SHP77 (cell line): ENCODE measurements at regions not wholly inside any gene's neighbourhood (a gene's known extent, or its start where the extent isn't known, plus 50 kb on each side); places are given as distances from the start of the nearest gene placed in this dataset.
A peak's percentile ranks its signal among the peaks of the same experiment; 100 is the strongest.

Experiments used
- DNase-seq, 2 experiments: peaks; one replicate each; lab custom pipeline; 2025; lab: John Stamatoyannopoulos, UW

- peak; percentile 89 for DNase-seq
These were observed 53.8 kb downstream of the IER5 start for GRCh38 chr1:181142096-181142958.

- DNase-seq, result no peak
These were observed 54.8 kb downstream of the IER5 start for GRCh38 chr1:181143102-181143859.

- no peak for DNase-seq
These were observed 55.7 kb downstream of the IER5 start for GRCh38 chr1:181144238-181144637.

- DNase-seq, result no peak
These were observed 60.1 kb downstream of the IER5 start for GRCh38 chr1:181148636-181149035.

GRCh38 chr1:181149326-181150125, 61.0 kb downstream of the IER5 start:
- DNase-seq, result no peak

GRCh38 chr1:181150273-181150672, 61.8 kb downstream of the IER5 start:
- no peak for DNase-seq

GRCh38 chr1:181150842-181151241, 62.3 kb downstream of the IER5 start:
- DNase-seq, result no peak

GRCh38 chr1:181151378-181152326, 63.2 kb downstream of the IER5 start:
- DNase-seq, result no peak

- no peak for DNase-seq
These were observed 64.6 kb downstream of the IER5 start for GRCh38 chr1:181152892-181153633.

GRCh38 chr1:181153634-181153961, 65.1 kb downstream of the IER5 start:
- no peak for DNase-seq

GRCh38 chr1:181155339-181155738, 66.8 kb downstream of the IER5 start:
- no peak for DNase-seq

- DNase-seq, result no peak
These were observed 71.1 kb downstream of the IER5 start for GRCh38 chr1:181159451-181160140.

GRCh38 chr1:181160322-181160721, 71.8 kb downstream of the IER5 start:
- DNase-seq, result no peak

- no peak for DNase-seq
These were observed 72.7 kb downstream of the IER5 start for GRCh38 chr1:181160998-181161870.

GRCh38 chr1:181163662-181164061, 75.2 kb downstream of the IER5 start:
- DNase-seq, result no peak

- peak; percentile 58 to 84 for DNase-seq
These were observed 78.1 kb downstream of the IER5 start for GRCh38 chr1:181166377-181167196.

- no peak for DNase-seq
These were observed 80.9 kb downstream of the IER5 start for GRCh38 chr1:181169281-181169865.

- DNase-seq, result no peak
These were observed 81.7 kb downstream of the IER5 start for GRCh38 chr1:181170194-181170593.
